ENCODE measurements at regions not wholly inside any gene's neighbourhood (a gene's known extent, or its start where the extent isn't known, plus 50 kb on each side); places are given as distances from the start of the nearest gene placed in this dataset.

GRCh38 chr2:60319031-60319547 is 234.4 kb downstream of the BCL11A start:
- Mint-ChIP-seq H3K4me1 (ENCODE audit: unreplicated experiment) (no peaks in the 10 kb centered on the region), H3K9me3 (ENCODE audit: unreplicated experiment) (no peaks in the 10 kb centered on the region), H3K27me3 (ENCODE audit: unreplicated experiment) (peaks cover 1% of the 10 kb centered on the region), H3K36me3 (ENCODE audit: low read depth, unreplicated experiment) (no peaks in the 10 kb centered on the region), H3K27ac (ENCODE audit: unreplicated experiment) (no peak overlapping the region), H3K4me3 (ENCODE audit: unreplicated experiment) (no peak overlapping the region)
- DNase-seq (ENCODE audit: low spot score), result no peak
- TF ChIP-seq CTCF (IDR thresholded peaks at IDR 0.05; ENCODE audit: unreplicated experiment), result no peak

GRCh38 chr2:60318544-60318943 is 234.9 kb downstream of the BCL11A start:
- Mint-ChIP-seq H3K27ac (ENCODE audit: unreplicated experiment) (no peak overlapping the region), H3K4me1 (ENCODE audit: unreplicated experiment) (no peaks in the 10 kb centered on the region), H3K9me3 (ENCODE audit: unreplicated experiment) (no peaks in the 10 kb centered on the region), H3K27me3 (ENCODE audit: unreplicated experiment) (peaks cover 1% of the 10 kb centered on the region), H3K4me3 (ENCODE audit: unreplicated experiment) (no peak overlapping the region), H3K36me3 (ENCODE audit: low read depth, unreplicated experiment) (no peaks in the 10 kb centered on the region)
- no peak for TF ChIP-seq CTCF (IDR thresholded peaks at IDR 0.05; ENCODE audit: unreplicated experiment)
- no peak for DNase-seq (ENCODE audit: low spot score)

- Mint-ChIP-seq H3K4me1 (ENCODE audit: unreplicated experiment) (no peaks in the 10 kb centered on the region), H3K4me3 (ENCODE audit: unreplicated experiment) (no peak overlapping the region), H3K36me3 (ENCODE audit: low read depth, unreplicated experiment) (no peaks in the 10 kb centered on the region), H3K9me3 (ENCODE audit: unreplicated experiment) (no peaks in the 10 kb centered on the region), H3K27me3 (ENCODE audit: unreplicated experiment) (peaks cover 1% of the 10 kb centered on the region), H3K27ac (ENCODE audit: unreplicated experiment) (no peak overlapping the region)
- DNase-seq (ENCODE audit: low spot score), result no peak
- TF ChIP-seq CTCF (IDR thresholded peaks at IDR 0.05; ENCODE audit: unreplicated experiment), result no peak
These were observed 235.6 kb downstream of the BCL11A start for GRCh38 chr2:60317844-60318243.

GRCh38 chr2:60317034-60317386 is 236.4 kb downstream of the BCL11A start:
- no peak for TF ChIP-seq CTCF (IDR thresholded peaks at IDR 0.05; ENCODE audit: unreplicated experiment)
- no peak overlapping the region for H3K27ac Mint-ChIP-seq (ENCODE audit: unreplicated experiment)
- no peak overlapping the region for H3K4me3 Mint-ChIP-seq (ENCODE audit: unreplicated experiment)
- no peaks in the 10 kb centered on the region for H3K4me1 Mint-ChIP-seq (ENCODE audit: unreplicated experiment)
- no peak for DNase-seq (ENCODE audit: low spot score)
- no peaks in the 10 kb centered on the region for H3K36me3 Mint-ChIP-seq (ENCODE audit: low read depth, unreplicated experiment)
- peaks cover 1% of the 10 kb centered on the region for H3K27me3 Mint-ChIP-seq (ENCODE audit: unreplicated experiment)
- H3K9me3 Mint-ChIP-seq (ENCODE audit: unreplicated experiment), result no peaks in the 10 kb centered on the region

GRCh38 chr2:60316381-60317033 is 236.9 kb downstream of the BCL11A start:
- Mint-ChIP-seq H3K9me3 (ENCODE audit: unreplicated experiment) (no peaks in the 10 kb centered on the region), H3K27me3 (ENCODE audit: unreplicated experiment) (peaks cover 1% of the 10 kb centered on the region), H3K4me3 (ENCODE audit: unreplicated experiment) (no peak overlapping the region), H3K27ac (ENCODE audit: unreplicated experiment) (no peak overlapping the region), H3K36me3 (ENCODE audit: low read depth, unreplicated experiment) (no peaks in the 10 kb centered on the region), H3K4me1 (ENCODE audit: unreplicated experiment) (no peaks in the 10 kb centered on the region)
- no peak for DNase-seq (ENCODE audit: low spot score)
- no peak for TF ChIP-seq CTCF (IDR thresholded peaks at IDR 0.05; ENCODE audit: unreplicated experiment)
